Osteoblast (primary cell): ENCODE measurements at regions not wholly inside any gene's neighbourhood (a gene's known extent, or its start where the extent isn't known, plus 50 kb on each side); places are given as distances from the start of the nearest gene placed in this dataset.
A peak's percentile ranks its signal among the peaks of the same experiment; 100 is the strongest.
"Not testable (repeated sequence)": the region's sequence is repeated elsewhere in the genome, so short reads cannot be mapped to it uniquely, and the experiment has no call there.

Experiments
- DNase-seq: peaks from one replicate; pipeline ENCODE4 v3.0.0; 2011; ENCODE audit warnings: low spot score, mixed read lengths; ENCODE audit not compliant: insufficient read length; ENCODE audit errors: missing footprints
- H2AFZ ChIP-seq: 2 replicates; pipeline ENCODE4 v1.6.0; 2011; ENCODE audit warnings: mild to moderate bottlenecking, low read length
- H3K27ac ChIP-seq: 2 replicates; pipeline ENCODE4 v1.5.1; 2011; ENCODE audit warnings: mild to moderate bottlenecking, low read depth, low read length, moderate library complexity
- H3K27me3 ChIP-seq: 2 replicates; pipeline ENCODE4 v1.6.0; 2012; ENCODE audit warnings: mild to moderate bottlenecking, control low read depth, inconsistent platforms, low read length, moderate library complexity; ENCODE audit not compliant: insufficient read depth
- H3K36me3 ChIP-seq: 2 replicates; pipeline ENCODE4 v1.5.1; 2011; ENCODE audit warnings: mild to moderate bottlenecking, low read length, control low read depth, moderate library complexity; ENCODE audit not compliant: insufficient read depth
- H3K4me1 ChIP-seq: 2 replicates; pipeline ENCODE4 v1.5.1; 2011; ENCODE audit warnings: mild to moderate bottlenecking, low read length, control low read depth, moderate library complexity; ENCODE audit not compliant: insufficient read depth
- H3K4me2 ChIP-seq: 2 replicates; pipeline ENCODE4 v1.6.0; 2011; ENCODE audit warnings: mild to moderate bottlenecking, low read length; ENCODE audit not compliant: insufficient read depth
- H3K4me3 ChIP-seq: fragments of 200-600 bp; sonication (generic); 3 replicates; pipeline ENCODE4 v1.5.1; 2012; ENCODE audit warnings: mild to moderate bottlenecking, low read length, inconsistent platforms; ENCODE audit not compliant: insufficient read depth
- H3K79me2 ChIP-seq: 2 replicates; pipeline ENCODE4 v1.6.0; 2012; ENCODE audit warnings: mild to moderate bottlenecking, low read length, control low read depth, inconsistent platforms; ENCODE audit not compliant: insufficient read depth
- H3K9me3 ChIP-seq: 2 replicates; pipeline ENCODE4 v1.5.1; 2011; ENCODE audit warnings: low read depth, low read length, control low read depth
- H4K20me1 ChIP-seq: 2 replicates; pipeline ENCODE4 v1.6.0; 2012; ENCODE audit warnings: mild to moderate bottlenecking, low read length, control low read depth; ENCODE audit not compliant: insufficient read depth
- CTCF ChIP-seq: IDR thresholded peaks from 2 replicates; pipeline ENCODE4 v1.5.1; 2011; ENCODE audit warnings: mild to moderate bottlenecking, low read depth, low read length, moderate library complexity; ENCODE audit errors: extremely low read depth

DNA sequence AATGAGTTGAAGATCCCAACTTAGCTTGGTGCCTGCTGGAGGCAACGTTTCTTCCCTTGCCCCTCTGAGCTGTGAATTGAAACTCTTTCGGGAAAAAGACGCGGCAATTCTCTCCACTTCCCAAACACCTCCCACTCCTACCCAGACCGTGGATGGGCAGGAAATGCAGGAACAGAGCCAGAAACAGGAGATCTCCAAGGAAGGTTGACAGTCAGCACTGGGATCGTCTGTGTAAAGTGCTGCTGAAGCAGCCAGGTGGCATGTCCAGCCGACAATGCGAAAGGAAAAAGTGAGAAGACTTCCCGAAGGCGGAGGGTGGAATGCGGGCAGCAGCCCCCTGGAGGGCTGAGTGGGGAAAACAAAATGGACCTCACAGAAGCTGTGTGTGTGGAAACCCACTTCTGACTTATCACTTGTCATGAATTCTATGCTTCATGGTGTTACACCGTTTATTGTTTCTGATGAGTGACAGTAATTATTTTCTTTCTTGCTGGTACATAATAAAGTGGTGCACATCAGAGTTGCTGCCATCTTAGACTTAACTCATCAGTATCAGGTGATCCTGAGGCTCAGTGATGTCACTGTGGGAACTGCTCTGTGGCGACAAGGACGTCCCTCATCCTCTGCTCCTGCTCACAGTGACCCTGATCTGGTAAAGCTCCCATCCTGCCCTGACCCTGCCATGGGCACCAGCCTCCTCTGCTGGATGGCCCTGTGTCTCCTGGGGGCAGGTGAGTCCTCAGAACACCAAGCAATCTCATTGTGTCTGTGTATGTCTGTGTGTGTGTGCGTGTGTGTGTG, 220.5 kb upstream of the PRSS1 start:
- Histone ChIP-seq H2AFZ (peak overlapping the region; percentile 62), H3K4me1 (no peaks in the 10 kb centered on the region)

DNA sequence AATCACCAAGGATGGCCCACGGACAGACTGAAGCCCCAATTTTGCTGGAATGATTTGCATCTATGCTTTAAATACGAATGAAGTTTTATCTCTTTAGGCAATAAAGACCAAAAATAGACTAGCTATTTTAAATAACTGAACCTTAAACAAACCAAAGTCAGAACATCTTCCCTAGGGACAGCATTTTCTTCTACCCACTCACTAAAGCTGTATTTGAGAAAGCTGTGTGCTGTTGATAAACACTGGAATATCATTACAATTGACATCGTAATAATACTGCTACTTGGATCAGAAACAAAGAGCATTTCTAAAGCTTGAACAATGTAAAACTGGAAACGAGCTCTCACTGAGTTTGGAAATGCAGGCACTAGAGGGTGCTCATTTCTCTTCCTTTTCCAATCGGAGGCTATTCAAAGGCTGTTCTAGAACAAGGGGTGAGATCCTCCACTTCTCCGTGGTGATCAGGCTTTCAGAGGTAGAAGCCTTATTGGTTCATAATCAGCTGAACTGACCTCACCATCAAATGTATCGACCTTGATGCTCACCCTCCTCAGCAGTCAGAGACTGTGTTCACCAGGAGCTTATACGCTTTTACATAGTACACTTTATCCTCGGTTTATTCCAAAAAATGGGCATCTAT, 225.3 kb upstream of the PRSS1 start:
- no peaks in the 10 kb centered on the region for H3K4me1 ChIP-seq
- no peak for DNase-seq
- no peak overlapping the region for H3K4me3 ChIP-seq
- peak overlapping the region; percentile 52 for H3K4me2 ChIP-seq
- peak overlapping the region; percentile 54 for H2AFZ ChIP-seq
- no peaks in the 10 kb centered on the region for H3K79me2 ChIP-seq
- TF ChIP-seq CTCF = peak; percentile 51
- peaks cover 27% of the 10 kb centered on the region for H3K27me3 ChIP-seq
- no peaks in the 10 kb centered on the region for H4K20me1 ChIP-seq
- H3K36me3 ChIP-seq = no peaks in the 10 kb centered on the region
- H3K27ac ChIP-seq = no peak overlapping the region
- no peaks in the 10 kb centered on the region for H3K9me3 ChIP-seq

More for the DNA sequence above, 220.5 kb upstream of the PRSS1 start:
- Histone ChIP-seq H3K36me3 (no peaks in the 10 kb centered on the region), H3K9me3 (no peaks in the 10 kb centered on the region), H3K27ac (no peak overlapping the region), H3K27me3 (peaks cover 33% of the 10 kb centered on the region), H3K4me3 (peak overlapping the region; percentile 40), H3K4me2 (peak overlapping the region; percentile 62), H3K79me2 (no peaks in the 10 kb centered on the region), H4K20me1 (no peaks in the 10 kb centered on the region)
- TF ChIP-seq CTCF = peak; percentile 8
- DNase-seq = no peak

GRCh38 chr7:142522735-142523134, 226.5 kb upstream of the PRSS1 start:
- Histone ChIP-seq H3K4me2 (no peak overlapping the region), H3K4me3 (no peak overlapping the region), H3K4me1 (no peaks in the 10 kb centered on the region), H3K9me3 (no peaks in the 10 kb centered on the region), H3K27me3 (peaks cover 17% of the 10 kb centered on the region), H3K79me2 (no peaks in the 10 kb centered on the region), H3K36me3 (no peaks in the 10 kb centered on the region), H4K20me1 (no peaks in the 10 kb centered on the region), H2AFZ (no peak overlapping the region), H3K27ac (no peak overlapping the region)
- no peak for DNase-seq
- no peak for TF ChIP-seq CTCF

DNA sequence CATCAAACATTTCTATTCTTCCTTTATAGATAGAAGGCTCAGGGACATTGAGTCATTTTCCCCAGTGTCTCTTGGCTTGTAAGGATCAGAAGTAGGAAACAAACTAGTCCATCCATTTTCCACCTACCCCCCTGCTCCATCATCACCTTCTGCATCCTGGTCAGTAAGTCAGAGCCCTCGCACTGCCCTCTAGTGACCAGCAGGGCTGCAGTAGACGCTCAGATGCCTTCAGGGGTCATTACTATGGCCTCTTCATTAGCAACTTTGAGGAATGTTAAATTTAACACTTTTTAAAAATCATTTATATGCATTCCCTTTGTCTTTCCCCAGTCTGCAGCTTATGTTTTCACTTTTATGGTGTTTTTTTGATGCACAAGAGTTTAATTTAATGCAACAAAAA, 228.4 kb upstream of the PRSS1 start:
- H3K36me3 ChIP-seq, H3K27ac ChIP-seq, H2AFZ ChIP-seq, DNase-seq, H3K4me1 ChIP-seq, H3K4me2 ChIP-seq, H3K9me3 ChIP-seq, H3K4me3 ChIP-seq, H3K27me3 ChIP-seq, H4K20me1 ChIP-seq, H3K79me2 ChIP-seq: not testable (repeated sequence)
- peak; percentile 57 for TF ChIP-seq CTCF

- not testable (repeated sequence) for H3K4me3 ChIP-seq, DNase-seq, H3K4me1 ChIP-seq, H3K4me2 ChIP-seq, H3K36me3 ChIP-seq, H3K27ac ChIP-seq, H2AFZ ChIP-seq, H3K9me3 ChIP-seq, H4K20me1 ChIP-seq, H3K27me3 ChIP-seq, H3K79me2 ChIP-seq
Measured at GRCh38 chr7:142520455-142520854, 228.8 kb upstream of the PRSS1 start.
